ENCODE measurements at regions not wholly inside any gene's neighbourhood (a gene's known extent, or its start where the extent isn't known, plus 50 kb on each side); places are given as distances from the start of the nearest gene placed in this dataset.

- no peak for DNase-seq (ENCODE audit: low read depth)
These were observed 559.7 kb upstream of the CAMK1G start for GRCh38 chr1:209023790-209024189.

GRCh38 chr1:209029737-209030136, 553.8 kb upstream of the CAMK1G start:
- no peak for DNase-seq (ENCODE audit: low read depth)
- no peak overlapping the region for H3K4me3 ChIP-seq (ENCODE audit: control insufficient read depth, low read depth, low read length)
- peak; percentile 40 for TF ChIP-seq CTCF (IDR thresholded peaks at IDR 0.05; ENCODE audit: control insufficient read depth, insufficient read depth, low read depth, low read length, missing control alignments)

More at GRCh38 chr1:209023790-209024189, 559.7 kb upstream of the CAMK1G start:
- TF ChIP-seq CTCF (IDR thresholded peaks at IDR 0.05; ENCODE audit: control insufficient read depth, insufficient read depth, low read depth, low read length, missing control alignments) = no peak
- H3K4me3 ChIP-seq (ENCODE audit: control insufficient read depth, low read depth, low read length) = no peak overlapping the region

- DNase-seq (ENCODE audit: low read depth) = no peak
- H3K4me3 ChIP-seq (ENCODE audit: control insufficient read depth, low read depth, low read length) = no peak overlapping the region
- no peak for TF ChIP-seq CTCF (IDR thresholded peaks at IDR 0.05; ENCODE audit: control insufficient read depth, insufficient read depth, low read depth, low read length, missing control alignments)
These were observed 552.9 kb upstream of the CAMK1G start for GRCh38 chr1:209030454-209031167.

- no peak for TF ChIP-seq CTCF (IDR thresholded peaks at IDR 0.05; ENCODE audit: control insufficient read depth, insufficient read depth, low read depth, low read length, missing control alignments)
- DNase-seq (ENCODE audit: low read depth) = no peak
- H3K4me3 ChIP-seq (ENCODE audit: control insufficient read depth, low read depth, low read length) = no peak overlapping the region
These were observed 546.5 kb upstream of the CAMK1G start for GRCh38 chr1:209037064-209037463.

GRCh38 chr1:209038316-209038715, 545.2 kb upstream of the CAMK1G start:
- no peak for TF ChIP-seq CTCF (IDR thresholded peaks at IDR 0.05; ENCODE audit: control insufficient read depth, insufficient read depth, low read depth, low read length, missing control alignments)
- H3K4me3 ChIP-seq (ENCODE audit: control insufficient read depth, low read depth, low read length) = no peak overlapping the region
- DNase-seq (ENCODE audit: low read depth) = no peak

- TF ChIP-seq CTCF (IDR thresholded peaks at IDR 0.05; ENCODE audit: control insufficient read depth, insufficient read depth, low read depth, low read length, missing control alignments) = no peak
- no peak overlapping the region for H3K4me3 ChIP-seq (ENCODE audit: control insufficient read depth, low read depth, low read length)
- no peak for DNase-seq (ENCODE audit: low read depth)
These were observed 544.8 kb upstream of the CAMK1G start for GRCh38 chr1:209038735-209039134.

Data from AG09309 (cell line).